ENCODE measurements at regions not wholly inside any gene's neighbourhood (a gene's known extent, or its start where the extent isn't known, plus 50 kb on each side); places are given as distances from the start of the nearest gene placed in this dataset.

- TF ChIP-seq POLR2A (IDR thresholded peaks at IDR 0.05; ENCODE audit: low read depth, low read length), result no peak
- TF ChIP-seq TAF1 (IDR thresholded peaks at IDR 0.05; ENCODE audit: low read depth, low read length), result no peak
- TF ChIP-seq POLR2AphosphoS5 (IDR thresholded peaks at IDR 0.05; ENCODE audit: low read depth, low read length), result no peak
Measured at GRCh38 chr7:120207037-120207436, 65.9 kb upstream of the KCND2 start.
